ENCODE measurements at regions not wholly inside any gene's neighbourhood (a gene's known extent, or its start where the extent isn't known, plus 50 kb on each side); places are given as distances from the start of the nearest gene placed in this dataset.

DNA sequence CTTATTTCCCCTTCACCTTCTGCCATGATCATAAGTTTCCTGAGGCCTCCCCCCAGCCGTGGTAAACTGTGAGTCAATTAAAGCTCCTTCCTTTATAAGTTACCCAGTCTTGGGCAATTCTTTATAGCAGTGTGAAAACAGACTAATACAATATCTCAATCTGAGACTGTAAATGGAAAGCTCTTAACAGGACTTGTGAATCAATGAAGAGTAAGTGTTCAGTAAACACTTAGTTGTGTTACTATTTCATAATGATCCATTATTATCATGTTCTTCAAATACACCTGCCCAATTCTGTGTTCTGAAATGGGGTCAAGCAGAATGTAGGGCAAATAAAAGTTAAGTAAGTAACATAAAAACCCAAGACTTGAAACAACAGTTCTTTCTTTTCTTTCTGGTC is 266.2 kb downstream of the TENT5A start:
- H3K36me3 ChIP-seq: no peaks in the 10 kb centered on the region
- H3K9me3 ChIP-seq: no peaks in the 10 kb centered on the region
- H3K27me3 ChIP-seq: no peaks in the 10 kb centered on the region
- DNase-seq (no peak), ATAC-seq (peak; percentile 50)
- H3K4me3 ChIP-seq: no peak overlapping the region
- TF ChIP-seq, protein P1, sequence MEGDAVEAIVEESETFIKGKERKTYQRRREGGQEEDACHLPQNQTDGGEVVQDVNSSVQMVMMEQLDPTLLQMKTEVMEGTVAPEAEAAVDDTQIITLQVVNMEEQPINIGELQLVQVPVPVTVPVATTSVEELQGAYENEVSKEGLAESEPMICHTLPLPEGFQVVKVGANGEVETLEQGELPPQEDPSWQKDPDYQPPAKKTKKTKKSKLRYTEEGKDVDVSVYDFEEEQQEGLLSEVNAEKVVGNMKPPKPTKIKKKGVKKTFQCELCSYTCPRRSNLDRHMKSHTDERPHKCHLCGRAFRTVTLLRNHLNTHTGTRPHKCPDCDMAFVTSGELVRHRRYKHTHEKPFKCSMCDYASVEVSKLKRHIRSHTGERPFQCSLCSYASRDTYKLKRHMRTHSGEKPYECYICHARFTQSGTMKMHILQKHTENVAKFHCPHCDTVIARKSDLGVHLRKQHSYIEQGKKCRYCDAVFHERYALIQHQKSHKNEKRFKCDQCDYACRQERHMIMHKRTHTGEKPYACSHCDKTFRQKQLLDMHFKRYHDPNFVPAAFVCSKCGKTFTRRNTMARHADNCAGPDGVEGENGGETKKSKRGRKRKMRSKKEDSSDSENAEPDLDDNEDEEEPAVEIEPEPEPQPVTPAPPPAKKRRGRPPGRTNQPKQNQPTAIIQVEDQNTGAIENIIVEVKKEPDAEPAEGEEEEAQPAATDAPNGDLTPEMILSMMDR (IDR thresholded peaks at IDR 0.05): no peak
- intact Hi-C loops (cut with DNase I): no loop called here
- no peaks in the 10 kb centered on the region for H3K4me1 ChIP-seq
- no peak overlapping the region for H3K27ac ChIP-seq

DNA sequence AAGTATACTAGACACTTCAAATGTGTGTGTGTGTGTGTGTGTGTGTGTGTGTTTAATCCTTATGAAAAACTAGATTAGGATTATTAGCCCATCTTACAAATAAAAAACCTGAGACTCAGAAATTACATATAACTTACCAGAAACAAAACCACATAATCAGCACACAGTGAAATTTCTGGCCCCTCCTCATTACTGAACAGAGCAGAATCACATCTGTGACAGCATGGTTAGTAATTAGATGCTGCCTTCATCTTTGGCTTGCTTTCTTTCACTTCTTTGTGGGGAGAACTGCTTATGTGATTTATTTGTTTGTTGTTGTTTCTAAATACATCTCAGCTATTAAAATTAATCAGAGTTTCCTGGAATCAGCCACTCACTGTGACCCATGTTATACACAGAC is 267.1 kb downstream of the TENT5A start:
- TF ChIP-seq, protein P1 (IDR thresholded peaks at IDR 0.05): no peak
- Histone ChIP-seq H3K9me3 (no peaks in the 10 kb centered on the region), H3K27ac (no peak overlapping the region), H3K4me3 (no peak overlapping the region), H3K36me3 (no peaks in the 10 kb centered on the region), H3K27me3 (no peaks in the 10 kb centered on the region), H3K4me1 (no peaks in the 10 kb centered on the region)
- ATAC-seq (no peak), DNase-seq (no peak)
- intact Hi-C loops (cut with DNase I): no loop called here

DNA sequence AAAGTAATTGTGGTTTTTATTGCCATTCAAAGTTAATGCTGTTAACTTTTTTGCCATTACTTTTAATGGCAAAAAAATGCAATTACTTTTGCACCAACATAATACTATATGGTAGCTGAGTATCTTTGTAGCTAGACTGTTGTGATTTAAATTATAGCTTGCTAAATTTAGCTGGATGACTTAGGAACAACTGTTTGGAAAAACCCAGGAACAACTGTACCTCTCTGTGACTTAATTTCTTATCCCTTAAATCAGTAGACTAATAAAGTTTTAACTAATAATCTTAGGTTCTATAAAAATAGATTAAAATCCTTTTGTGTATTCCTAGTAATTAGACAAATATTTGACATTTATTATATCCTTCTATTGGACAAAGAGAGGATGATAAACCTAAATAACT is 268.2 kb downstream of the TENT5A start:
- Histone ChIP-seq H3K36me3 (no peaks in the 10 kb centered on the region), H3K9me3 (no peaks in the 10 kb centered on the region), H3K27me3 (no peaks in the 10 kb centered on the region), H3K4me1 (no peaks in the 10 kb centered on the region), H3K4me3 (no peak overlapping the region), H3K27ac (no peak overlapping the region)
- TF ChIP-seq, protein P1 (IDR thresholded peaks at IDR 0.05): no peak
- DNase-seq (no peak), ATAC-seq (no peak)
- intact Hi-C loops (cut with DNase I): no loop called here

DNA sequence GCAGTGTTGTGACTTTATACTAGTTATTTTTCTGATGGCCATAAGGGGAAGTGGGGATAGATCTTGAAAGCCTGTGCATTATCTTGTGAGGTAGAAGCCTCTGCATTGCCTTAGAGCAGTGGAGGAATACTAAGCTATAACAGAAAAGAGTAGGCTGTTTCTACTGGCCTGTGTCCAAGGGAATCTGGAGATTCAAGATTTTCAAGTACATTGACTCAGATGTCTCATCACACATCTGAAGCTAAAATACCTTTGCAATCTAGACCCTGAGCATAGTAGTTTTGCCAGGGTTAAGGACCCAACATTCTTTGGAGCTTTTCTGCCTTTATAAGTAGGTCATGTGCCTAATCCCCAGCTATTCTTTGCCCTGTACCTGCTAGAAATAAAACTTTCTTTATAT is 272.3 kb downstream of the TENT5A start:
- no peak for DNase-seq
- intact Hi-C loops (cut with DNase I): no loop called here

DNA sequence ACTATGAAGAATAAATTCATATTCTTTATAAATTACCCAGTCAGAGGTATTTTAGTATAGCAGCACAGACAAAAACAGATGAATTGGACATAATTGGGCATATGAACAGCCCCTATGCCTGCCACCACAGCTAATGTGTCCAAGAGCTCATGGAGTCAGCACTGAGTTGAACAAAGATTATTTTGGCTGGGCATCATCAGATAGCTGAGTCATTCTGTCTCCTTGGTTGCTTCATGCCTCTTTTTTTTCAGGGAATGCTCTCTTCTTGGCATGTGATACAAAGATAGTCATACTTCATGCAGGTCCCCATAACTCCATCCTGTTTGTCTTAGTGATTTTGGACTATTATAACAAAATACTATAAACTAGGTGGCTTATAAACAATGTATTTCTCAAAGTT is 275.6 kb downstream of the TENT5A start:
- no peak for ATAC-seq
- Histone ChIP-seq H3K36me3 (no peaks in the 10 kb centered on the region), H3K27ac (no peak overlapping the region), H3K4me1 (no peaks in the 10 kb centered on the region), H3K4me3 (no peak overlapping the region), H3K9me3 (no peaks in the 10 kb centered on the region), H3K27me3 (no peaks in the 10 kb centered on the region)
- TF ChIP-seq, protein P1 (IDR thresholded peaks at IDR 0.05): no peak
- intact Hi-C loops (cut with DNase I): no loop called here
- DNase-seq: no peak

More for the DNA sequence above, 272.3 kb downstream of the TENT5A start:
- Histone ChIP-seq H3K4me1 (no peaks in the 10 kb centered on the region), H3K4me3 (no peak overlapping the region), H3K27ac (no peak overlapping the region), H3K27me3 (no peaks in the 10 kb centered on the region), H3K9me3 (no peaks in the 10 kb centered on the region), H3K36me3 (no peaks in the 10 kb centered on the region)
- no peak for ATAC-seq
- TF ChIP-seq, protein P1 (IDR thresholded peaks at IDR 0.05): no peak

DNA sequence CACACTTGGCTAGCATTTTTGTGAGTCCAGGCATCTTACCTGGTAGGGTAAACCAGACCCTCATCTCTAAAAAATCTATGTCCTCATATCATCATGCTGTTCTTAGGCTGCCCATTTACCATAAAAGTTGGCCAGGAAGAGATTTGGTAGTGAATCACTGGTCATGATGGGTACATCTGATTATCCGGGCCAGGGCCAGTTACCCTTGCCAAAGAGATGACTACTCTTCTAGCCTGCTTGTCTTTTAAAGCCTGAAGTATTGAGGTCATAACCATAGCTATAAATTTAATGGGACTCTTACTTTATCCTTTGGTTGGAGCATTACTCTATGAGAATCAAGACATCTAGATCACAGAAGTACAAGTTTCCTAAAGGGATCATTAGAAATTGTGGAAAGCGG is 276.8 kb downstream of the TENT5A start:
- Histone ChIP-seq H3K4me1 (no peaks in the 10 kb centered on the region), H3K9me3 (no peaks in the 10 kb centered on the region), H3K36me3 (no peaks in the 10 kb centered on the region), H3K27me3 (no peaks in the 10 kb centered on the region), H3K27ac (no peak overlapping the region), H3K4me3 (no peak overlapping the region)
- intact Hi-C loops (cut with DNase I): no loop called here
- DNase-seq (no peak), ATAC-seq (no peak)
- TF ChIP-seq, protein P1 (IDR thresholded peaks at IDR 0.05): no peak

All from upper lobe of right lung (tissue), 1 donor.